ENCODE measurements at regions not wholly inside any gene's neighbourhood (a gene's known extent, or its start where the extent isn't known, plus 50 kb on each side); places are given as distances from the start of the nearest gene placed in this dataset.

- TF ChIP-seq RXRA (IDR thresholded peaks at IDR 0.05; ENCODE audit: borderline replicate concordance, low read depth) (no peak), GATA2 (CRISPR knock-in tag; IDR thresholded peaks at IDR 0.05) (no peak)
These were observed 128.2 kb upstream of the C11orf58 start (continued) for GRCh38 chr11:16610213-16610737.

GRCh38 chr11:16609769-16610168, 128.7 kb upstream of the C11orf58 start:
- Histone ChIP-seq H3K9me3 (no peaks in the 10 kb centered on the region), H3K9me2 (no peaks in the 10 kb centered on the region), H3K4me2 (no peak overlapping the region), H4K20me1 (ENCODE audit: insufficient read depth) (no peaks in the 10 kb centered on the region), H3K27ac (ENCODE audit: low read depth in 2 of 2, low read length in 1 of 2) (no peak overlapping the region), H3K79me2 (ENCODE audit: insufficient read depth) (no peaks in the 10 kb centered on the region), H3F3A (replicated peaks; ENCODE audit: insufficient read depth) (peaks cover 4% of the 10 kb centered on the region), H2AFZ (ENCODE audit: low read depth) (no peak overlapping the region), H3K27me3 (ENCODE audit: insufficient read depth) (peaks cover 55% of the 10 kb centered on the region), H3K36me3 (replicated peaks in 1 of 2; ENCODE audit: control insufficient read depth in 1 of 2, insufficient read depth in 2 of 2, low read length in 1 of 2) (no peaks in the 10 kb centered on the region), H3K4me3 (ENCODE audit: low read depth in 2 of 2, low read length in 1 of 2) (no peak overlapping the region), H3K4me1 (ENCODE audit: control insufficient read depth in 1 of 2, insufficient read depth in 2 of 2, low read depth in 1 of 2, low read length in 1 of 2) (peaks cover 0 to 34% of the 10 kb centered on the region in 2 experiments; a peak in 2 of 4 replicates), H3K9ac (no peak overlapping the region)
- no peak for DNase-seq
- WGBS (ENCODE audit: low lambda C conversion rate): 34% methylated on average over 3 of the region's 3 CpGs
- TF ChIP-seq FOXJ3 (CRISPR knock-in tag; IDR thresholded peaks at IDR 0.05) (no peak), SIN3A (IDR thresholded peaks at IDR 0.05; ENCODE audit: borderline replicate concordance, low read depth, low read length) (no peak), TAF1 (IDR thresholded peaks at IDR 0.05; ENCODE audit: borderline replicate concordance, low read depth, low read length) (no peak), ELF1 (IDR thresholded peaks at IDR 0.05) (no peak), EP300 (IDR thresholded peaks at IDR 0.05; ENCODE audit: borderline replicate concordance in 1 of 2, low read depth in 1 of 2, low read length in 1 of 2) (no peak), JUND (IDR thresholded peaks at IDR 0.05) (no peak), EZH2phosphoT487 (IDR thresholded peaks at IDR 0.05; ENCODE audit: borderline replicate concordance, low read depth) (no peak), GATA2 (CRISPR knock-in tag; IDR thresholded peaks at IDR 0.05) (no peak), NRF1 (IDR thresholded peaks at IDR 0.05; ENCODE audit: low read depth, low read length) (no peak), TCF12 (IDR thresholded peaks at IDR 0.05) (no peak), GABPA (IDR thresholded peaks at IDR 0.05; ENCODE audit: low read depth) (no peak), CHD2 (IDR thresholded peaks at IDR 0.05; ENCODE audit: low read length, partially characterized antibody) (no peak), REST (IDR thresholded peaks at IDR 0.05; ENCODE audit: low read depth, low read length) (no peak), RAD21 (IDR thresholded peaks at IDR 0.05; ENCODE audit: low read length) (no peak), TEAD4 (IDR thresholded peaks at IDR 0.05; ENCODE audit: borderline replicate concordance, insufficient read depth) (no peak)
- CTCF ChIA-PET: interaction anchor here (1.1 to 6.4 kb wide), 4 partner anchors 568 to 988 kb away, joined by 4 to 37 read pairs (median 5); no protein-coding TSS in a partner anchor
- POLR2A ChIA-PET: no interaction called here

Data from SK-N-SH (cell line).